ENCODE measurements at regions not wholly inside any gene's neighbourhood (a gene's known extent, or its start where the extent isn't known, plus 50 kb on each side); places are given as distances from the start of the nearest gene placed in this dataset.
A peak's percentile ranks its signal among the peaks of the same experiment; 100 is the strongest.
"Not testable (repeated sequence)": the region's sequence is repeated elsewhere in the genome, so short reads cannot be mapped to it uniquely, and the experiment has no call there.

GRCh38 chr1:99438656-99439230 is 174.5 kb downstream of the PLPPR4 start:
- no peak overlapping the region for H3K18ac ChIP-seq (ENCODE audit: low read length)
- H3K27me3 ChIP-seq (ENCODE audit: control insufficient read depth in 3 of 3, insufficient read depth in 3 of 3, low read depth in 1 of 3, low read length in 3 of 3), result no peaks in the 10 kb centered on the region
- no peak overlapping the region for H3K14ac ChIP-seq (ENCODE audit: low read length)
- H4K91ac ChIP-seq (ENCODE audit: low read depth, low read length, poor library complexity), result no peak overlapping the region
- H4K8ac ChIP-seq (ENCODE audit: low read depth, low read length), result no peak overlapping the region
- no peak overlapping the region for H3K4me2 ChIP-seq (ENCODE audit: insufficient read depth, low read length, poor library complexity, severe bottlenecking)
- H3K27ac ChIP-seq (replicated peaks; ENCODE audit: low read length), result no peak overlapping the region
- H3K79me1 ChIP-seq (ENCODE audit: low read depth, low read length), result no peaks in the 10 kb centered on the region
- H2BK120ac ChIP-seq (ENCODE audit: low read depth, low read length), result no peak overlapping the region
- no peak overlapping the region for H2BK15ac ChIP-seq (ENCODE audit: low read length)
- no peak overlapping the region for H2AK5ac ChIP-seq (ENCODE audit: low read depth, low read length)
- H3K4me3 ChIP-seq (ENCODE audit: low read length in 2 of 2), result no peak overlapping the region
- no peak overlapping the region for H3K23ac ChIP-seq (ENCODE audit: low read depth, low read length, poor library complexity)
- no peak overlapping the region for H2BK12ac ChIP-seq (ENCODE audit: low read length)
- WGBS, 2 donors (ENCODE audit: extremely low coverage in 2 of 2, insufficient read length in 2 of 2, insufficient replicate concordance in 1 of 2), result no CpG with 5 or more reads among the region's 4 CpGs
- H3K9me3 ChIP-seq (replicated peaks in 1 of 2; ENCODE audit: control insufficient read depth in 2 of 2, insufficient read depth in 1 of 2, low read depth in 1 of 2, low read length in 2 of 2), result no peaks in the 10 kb centered on the region
- H3K4me1 ChIP-seq (ENCODE audit: control insufficient read depth in 2 of 2, insufficient read depth in 1 of 2, low read depth in 1 of 2, low read length in 2 of 2), result no peaks in the 10 kb centered on the region
- no peak overlapping the region for H3K9ac ChIP-seq (ENCODE audit: low read depth, low read length, poor library complexity)
- no peak overlapping the region for H3K4ac ChIP-seq (ENCODE audit: low read length)
- H2BK5ac ChIP-seq (ENCODE audit: low read length), result no peak overlapping the region
- no peak overlapping the region for H2AFZ ChIP-seq (ENCODE audit: low read length)
- DNase-seq (ENCODE audit: low spot score), result no peak
- H3K36me3 ChIP-seq (replicated peaks in 1 of 2; ENCODE audit: control insufficient read depth in 2 of 2, insufficient read depth in 2 of 2, low read length in 2 of 2), result no peaks in the 10 kb centered on the region

GRCh38 chr1:99439433-99440075 is 175.3 kb downstream of the PLPPR4 start:
- no peak overlapping the region for H2BK15ac ChIP-seq (ENCODE audit: low read length)
- peak overlapping the region; percentile 6 for H2AFZ ChIP-seq (ENCODE audit: low read length)
- H3K36me3 ChIP-seq (replicated peaks in 1 of 2; ENCODE audit: control insufficient read depth in 2 of 2, insufficient read depth in 2 of 2, low read length in 2 of 2), result no peaks in the 10 kb centered on the region
- no peaks in the 10 kb centered on the region for H3K9me3 ChIP-seq (replicated peaks in 1 of 2; ENCODE audit: control insufficient read depth in 2 of 2, insufficient read depth in 1 of 2, low read depth in 1 of 2, low read length in 2 of 2)
- H2BK120ac ChIP-seq (ENCODE audit: low read depth, low read length), result no peak overlapping the region
- no peak for DNase-seq (ENCODE audit: low spot score)
- no peak overlapping the region for H3K14ac ChIP-seq (ENCODE audit: low read length)
- no peak overlapping the region for H4K91ac ChIP-seq (ENCODE audit: low read depth, low read length, poor library complexity)
- no peak overlapping the region for H2BK12ac ChIP-seq (ENCODE audit: low read length)
- no peak overlapping the region for H2BK5ac ChIP-seq (ENCODE audit: low read length)
- no peak overlapping the region for H2AK5ac ChIP-seq (ENCODE audit: low read depth, low read length)
- H3K4me2 ChIP-seq (ENCODE audit: insufficient read depth, low read length, poor library complexity, severe bottlenecking), result no peak overlapping the region
- H3K9ac ChIP-seq (ENCODE audit: low read depth, low read length, poor library complexity), result no peak overlapping the region
- no CpG with 5 or more reads among the region's 3 CpGs for WGBS, 2 donors (ENCODE audit: extremely low coverage in 2 of 2, insufficient read length in 2 of 2, insufficient replicate concordance in 1 of 2)
- no peaks in the 10 kb centered on the region for H3K79me1 ChIP-seq (ENCODE audit: low read depth, low read length)
- H3K18ac ChIP-seq (ENCODE audit: low read length), result no peak overlapping the region
- no peaks in the 10 kb centered on the region for H3K4me1 ChIP-seq (ENCODE audit: control insufficient read depth in 2 of 2, insufficient read depth in 1 of 2, low read depth in 1 of 2, low read length in 2 of 2)
- H3K23ac ChIP-seq (ENCODE audit: low read depth, low read length, poor library complexity), result no peak overlapping the region
- H3K27ac ChIP-seq (replicated peaks; ENCODE audit: low read length), result no peak overlapping the region
- no peaks in the 10 kb centered on the region for H3K27me3 ChIP-seq (ENCODE audit: control insufficient read depth in 3 of 3, insufficient read depth in 3 of 3, low read depth in 1 of 3, low read length in 3 of 3)
- no peak overlapping the region for H4K8ac ChIP-seq (ENCODE audit: low read depth, low read length)
- H3K4ac ChIP-seq (ENCODE audit: low read length), result no peak overlapping the region
- no peak overlapping the region for H3K4me3 ChIP-seq (ENCODE audit: low read length in 2 of 2)

GRCh38 chr1:99441299-99442095 is 177.2 kb downstream of the PLPPR4 start:
- no peak overlapping the region for H2BK5ac ChIP-seq (ENCODE audit: low read length)
- no peak overlapping the region for H3K4me3 ChIP-seq (ENCODE audit: low read length in 2 of 2)
- no peak overlapping the region for H4K8ac ChIP-seq (ENCODE audit: low read depth, low read length)
- no peak overlapping the region for H2BK12ac ChIP-seq (ENCODE audit: low read length)
- H3K4ac ChIP-seq (ENCODE audit: low read length), result no peak overlapping the region
- H2BK15ac ChIP-seq (ENCODE audit: low read length), result no peak overlapping the region
- H2BK120ac ChIP-seq (ENCODE audit: low read depth, low read length), result no peak overlapping the region
- no peak overlapping the region for H3K23ac ChIP-seq (ENCODE audit: low read depth, low read length, poor library complexity)
- no peaks in the 10 kb centered on the region for H3K4me1 ChIP-seq (ENCODE audit: control insufficient read depth in 2 of 2, insufficient read depth in 1 of 2, low read depth in 1 of 2, low read length in 2 of 2)
- DNase-seq (ENCODE audit: low spot score), result no peak
- WGBS, 2 donors (ENCODE audit: extremely low coverage in 2 of 2, insufficient read length in 2 of 2, insufficient replicate concordance in 1 of 2), result no CpG with 5 or more reads among the region's 6 CpGs
- no peak overlapping the region for H3K18ac ChIP-seq (ENCODE audit: low read length)
- no peak overlapping the region for H3K9ac ChIP-seq (ENCODE audit: low read depth, low read length, poor library complexity)
- H2AK5ac ChIP-seq (ENCODE audit: low read depth, low read length), result no peak overlapping the region
- no peaks in the 10 kb centered on the region for H3K27me3 ChIP-seq (ENCODE audit: control insufficient read depth in 3 of 3, insufficient read depth in 3 of 3, low read depth in 1 of 3, low read length in 3 of 3)
- H3K4me2 ChIP-seq (ENCODE audit: insufficient read depth, low read length, poor library complexity, severe bottlenecking), result no peak overlapping the region
- no peaks in the 10 kb centered on the region for H3K79me1 ChIP-seq (ENCODE audit: low read depth, low read length)
- no peaks in the 10 kb centered on the region for H3K36me3 ChIP-seq (replicated peaks in 1 of 2; ENCODE audit: control insufficient read depth in 2 of 2, insufficient read depth in 2 of 2, low read length in 2 of 2)
- no peak overlapping the region for H3K27ac ChIP-seq (replicated peaks; ENCODE audit: low read length)
- no peaks in the 10 kb centered on the region for H3K9me3 ChIP-seq (replicated peaks in 1 of 2; ENCODE audit: control insufficient read depth in 2 of 2, insufficient read depth in 1 of 2, low read depth in 1 of 2, low read length in 2 of 2)
- H4K91ac ChIP-seq (ENCODE audit: low read depth, low read length, poor library complexity), result no peak overlapping the region
- H3K14ac ChIP-seq (ENCODE audit: low read length), result no peak overlapping the region
- peak overlapping the region; percentile 39 for H2AFZ ChIP-seq (ENCODE audit: low read length)

GRCh38 chr1:99444211-99444927 is 180.1 kb downstream of the PLPPR4 start:
- H2BK5ac ChIP-seq (ENCODE audit: low read length); H3K27ac ChIP-seq (replicated peaks; ENCODE audit: low read length); H3K27me3 ChIP-seq (ENCODE audit: control insufficient read depth in 3 of 3, insufficient read depth in 3 of 3, low read depth in 1 of 3, low read length in 3 of 3); H3K9ac ChIP-seq (ENCODE audit: low read depth, low read length, poor library complexity); H3K4me2 ChIP-seq (ENCODE audit: insufficient read depth, low read length, poor library complexity, severe bottlenecking); H3K14ac ChIP-seq (ENCODE audit: low read length); H2BK120ac ChIP-seq (ENCODE audit: low read depth, low read length); H2BK15ac ChIP-seq (ENCODE audit: low read length); H3K36me3 ChIP-seq (replicated peaks in 1 of 2; ENCODE audit: control insufficient read depth in 2 of 2, insufficient read depth in 2 of 2, low read length in 2 of 2); H2AFZ ChIP-seq (ENCODE audit: low read length); H3K4me3 ChIP-seq (ENCODE audit: low read length in 2 of 2); H3K9me3 ChIP-seq (replicated peaks in 1 of 2; ENCODE audit: control insufficient read depth in 2 of 2, insufficient read depth in 1 of 2, low read depth in 1 of 2, low read length in 2 of 2); H3K18ac ChIP-seq (ENCODE audit: low read length); H3K79me1 ChIP-seq (ENCODE audit: low read depth, low read length); DNase-seq (ENCODE audit: low spot score); H3K4me1 ChIP-seq (ENCODE audit: control insufficient read depth in 2 of 2, insufficient read depth in 1 of 2, low read depth in 1 of 2, low read length in 2 of 2); H4K8ac ChIP-seq (ENCODE audit: low read depth, low read length); H3K4ac ChIP-seq (ENCODE audit: low read length); H4K91ac ChIP-seq (ENCODE audit: low read depth, low read length, poor library complexity); H3K23ac ChIP-seq (ENCODE audit: low read depth, low read length, poor library complexity); H2BK12ac ChIP-seq (ENCODE audit: low read length); H2AK5ac ChIP-seq (ENCODE audit: low read depth, low read length): not testable (repeated sequence)
- WGBS, 2 donors (ENCODE audit: extremely low coverage in 2 of 2, insufficient read length in 2 of 2, insufficient replicate concordance in 1 of 2), result no CpG with 5 or more reads among the region's 6 CpGs

Data from neuronal stem cell (in vitro differentiated cells).